ENCODE measurements at regions not wholly inside any gene's neighbourhood (a gene's known extent, or its start where the extent isn't known, plus 50 kb on each side); places are given as distances from the start of the nearest gene placed in this dataset.

DNA sequence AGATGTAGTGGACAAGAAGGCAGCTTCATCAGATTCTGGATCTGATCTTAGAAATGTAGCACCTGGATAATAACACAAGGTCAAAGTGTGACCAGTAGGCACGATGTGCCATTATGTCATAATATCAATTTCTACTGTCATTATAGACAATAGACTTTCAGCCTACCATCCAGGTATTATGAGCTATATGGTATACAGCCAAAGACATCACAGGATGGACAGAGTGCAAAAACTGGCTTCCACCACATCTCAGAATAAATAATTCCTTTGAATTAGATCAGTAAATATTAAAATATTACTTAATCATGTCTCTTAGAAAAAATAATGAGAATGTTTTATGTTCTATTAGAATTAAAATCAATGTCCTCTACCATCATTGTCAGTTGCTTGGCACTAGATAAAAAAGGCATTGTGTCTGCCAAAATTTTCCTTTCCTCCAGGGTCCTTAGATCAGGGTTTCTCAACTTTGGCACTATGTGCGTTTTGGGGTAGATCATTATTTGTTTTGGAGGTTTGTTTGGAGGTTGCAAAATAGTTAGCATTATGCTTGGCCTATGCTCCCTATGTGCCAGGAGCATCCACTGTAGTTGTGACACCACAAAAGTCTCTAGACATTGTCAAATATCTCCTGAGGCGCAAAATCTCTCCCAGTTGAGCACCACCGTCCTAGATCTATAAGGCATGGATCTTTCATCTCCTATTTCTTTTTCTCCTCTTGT, 86.7 kb upstream of the NRIP1 start:
- TF ChIP-seq CTCF (IDR thresholded peaks at IDR 0.05) (no peak), REST (IDR thresholded peaks at IDR 0.05; ENCODE audit: insufficient read depth in 1 of 2, low read depth in 2 of 2, low read length in 1 of 2) (no peak), POLR2AphosphoS5 (IDR thresholded peaks at IDR 0.05; ENCODE audit: low read depth, low read length) (no peak)

All from Panc1 (cell line).